Stimulated activated CD4-positive, alpha-beta T cell treated with anti-CD3 and anti-CD28 coated beads, TNF-alpha, amount 100 ng/mL, for 1 hour (primary cell): ENCODE measurements at regions not wholly inside any gene's neighbourhood (a gene's known extent, or its start where the extent isn't known, plus 50 kb on each side); places are given as distances from the start of the nearest gene placed in this dataset.

Experiments
- DNase-seq, 3 donors: peaks; one replicate each; pipeline ENCODE4 v3.0.0-alpha.2; 2020; ENCODE audit warnings: low read depth in 3 of 3, low spot score in 1 of 3

- no peak for DNase-seq
These were observed 295.2 kb upstream of the ZNF32 start for GRCh38 chr10:43943818-43944360.

GRCh38 chr10:43943119-43943817 lies 294.6 kb upstream of the ZNF32 start:
- DNase-seq = no peak

- no peak for DNase-seq
These were observed 293.6 kb upstream of the ZNF32 start for GRCh38 chr10:43942096-43942850.

- no peak for DNase-seq
These were observed 292.5 kb upstream of the ZNF32 start for GRCh38 chr10:43940898-43941837.

GRCh38 chr10:43939939-43940820 lies 291.5 kb upstream of the ZNF32 start:
- DNase-seq = no peak

- no peak for DNase-seq
These were observed 290.8 kb upstream of the ZNF32 start for GRCh38 chr10:43939389-43939938.

- DNase-seq = no peak
These were observed 290.1 kb upstream of the ZNF32 start for GRCh38 chr10:43938810-43939209.

- DNase-seq = no peak
These were observed 282.7 kb upstream of the ZNF32 start for GRCh38 chr10:43931308-43931930.

- DNase-seq = no peak
These were observed 282.1 kb upstream of the ZNF32 start for GRCh38 chr10:43930777-43931176.

GRCh38 chr10:43930243-43930642 lies 281.6 kb upstream of the ZNF32 start:
- no peak for DNase-seq

GRCh38 chr10:43929122-43929521 lies 280.4 kb upstream of the ZNF32 start:
- DNase-seq = no peak

- no peak for DNase-seq
These were observed 279.8 kb upstream of the ZNF32 start for GRCh38 chr10:43928425-43928968.

GRCh38 chr10:43926875-43927406 lies 278.3 kb upstream of the ZNF32 start:
- DNase-seq = no peak

- no peak for DNase-seq
These were observed 277.7 kb upstream of the ZNF32 start for GRCh38 chr10:43926371-43926770.

GRCh38 chr10:43925793-43926192 lies 277.1 kb upstream of the ZNF32 start:
- DNase-seq = no peak

GRCh38 chr10:43923328-43923727 lies 274.6 kb upstream of the ZNF32 start:
- no peak for DNase-seq

- DNase-seq = no peak
These were observed 273.9 kb upstream of the ZNF32 start for GRCh38 chr10:43922335-43923280.

- DNase-seq = no peak
These were observed 273.2 kb upstream of the ZNF32 start for GRCh38 chr10:43921881-43922280.
